ENCODE measurements at regions not wholly inside any gene's neighbourhood (a gene's known extent, or its start where the extent isn't known, plus 50 kb on each side); places are given as distances from the start of the nearest gene placed in this dataset.

DNA sequence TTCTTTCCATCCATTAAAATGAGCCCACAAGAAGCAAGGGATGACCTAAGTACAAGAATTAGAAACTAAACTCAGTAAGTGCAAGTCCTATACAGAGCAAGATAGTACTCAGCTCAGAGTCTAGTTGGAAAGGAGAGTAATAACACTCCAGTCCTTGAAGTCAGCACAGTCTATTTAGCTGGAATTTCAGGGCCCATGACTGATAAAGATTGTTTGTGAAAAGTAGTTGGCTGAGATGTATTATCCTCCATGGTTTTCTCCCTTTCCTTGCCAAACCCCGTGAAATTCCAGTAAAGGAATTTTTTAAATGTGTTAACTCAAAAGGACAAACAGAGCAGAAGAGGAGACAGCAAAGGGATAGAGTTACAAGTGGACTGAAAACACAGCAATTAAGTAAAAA, 127.2 kb upstream of the STT3B start:
- H3K4me2 ChIP-seq = no peak overlapping the region
- peak overlapping the region; percentile 70; the same call in 1 of the 2 replicates for H2AFZ ChIP-seq
- Mint-ChIP-seq H3K4me3 (no peak overlapping the region), H3K27me3 (ENCODE audit: insufficient read depth, low read depth, poor library complexity) (no peaks in the 10 kb centered on the region), H3K36me3 (ENCODE audit: low read depth) (no peaks in the 10 kb centered on the region), H3K9me3 (no peaks in the 10 kb centered on the region), H3K4me1 (peaks cover 7% of the 10 kb centered on the region; the same call in 2 of the 3 replicates), H3K27ac (no peak overlapping the region)
- H4K20me1 ChIP-seq (replicated peaks; ENCODE audit: insufficient read depth) = no peaks in the 10 kb centered on the region
- DNase-seq (ENCODE audit: low spot score) (no peak), ATAC-seq (no peak)
- H3K4me3 ChIP-seq = no peak overlapping the region
- H3K27ac ChIP-seq (ENCODE audit: low read depth) = no peak overlapping the region
- H3K9me2 ChIP-seq (ENCODE audit: insufficient read depth) = peaks cover 10% of the 10 kb centered on the region
- TF ChIP-seq, protein P1, sequence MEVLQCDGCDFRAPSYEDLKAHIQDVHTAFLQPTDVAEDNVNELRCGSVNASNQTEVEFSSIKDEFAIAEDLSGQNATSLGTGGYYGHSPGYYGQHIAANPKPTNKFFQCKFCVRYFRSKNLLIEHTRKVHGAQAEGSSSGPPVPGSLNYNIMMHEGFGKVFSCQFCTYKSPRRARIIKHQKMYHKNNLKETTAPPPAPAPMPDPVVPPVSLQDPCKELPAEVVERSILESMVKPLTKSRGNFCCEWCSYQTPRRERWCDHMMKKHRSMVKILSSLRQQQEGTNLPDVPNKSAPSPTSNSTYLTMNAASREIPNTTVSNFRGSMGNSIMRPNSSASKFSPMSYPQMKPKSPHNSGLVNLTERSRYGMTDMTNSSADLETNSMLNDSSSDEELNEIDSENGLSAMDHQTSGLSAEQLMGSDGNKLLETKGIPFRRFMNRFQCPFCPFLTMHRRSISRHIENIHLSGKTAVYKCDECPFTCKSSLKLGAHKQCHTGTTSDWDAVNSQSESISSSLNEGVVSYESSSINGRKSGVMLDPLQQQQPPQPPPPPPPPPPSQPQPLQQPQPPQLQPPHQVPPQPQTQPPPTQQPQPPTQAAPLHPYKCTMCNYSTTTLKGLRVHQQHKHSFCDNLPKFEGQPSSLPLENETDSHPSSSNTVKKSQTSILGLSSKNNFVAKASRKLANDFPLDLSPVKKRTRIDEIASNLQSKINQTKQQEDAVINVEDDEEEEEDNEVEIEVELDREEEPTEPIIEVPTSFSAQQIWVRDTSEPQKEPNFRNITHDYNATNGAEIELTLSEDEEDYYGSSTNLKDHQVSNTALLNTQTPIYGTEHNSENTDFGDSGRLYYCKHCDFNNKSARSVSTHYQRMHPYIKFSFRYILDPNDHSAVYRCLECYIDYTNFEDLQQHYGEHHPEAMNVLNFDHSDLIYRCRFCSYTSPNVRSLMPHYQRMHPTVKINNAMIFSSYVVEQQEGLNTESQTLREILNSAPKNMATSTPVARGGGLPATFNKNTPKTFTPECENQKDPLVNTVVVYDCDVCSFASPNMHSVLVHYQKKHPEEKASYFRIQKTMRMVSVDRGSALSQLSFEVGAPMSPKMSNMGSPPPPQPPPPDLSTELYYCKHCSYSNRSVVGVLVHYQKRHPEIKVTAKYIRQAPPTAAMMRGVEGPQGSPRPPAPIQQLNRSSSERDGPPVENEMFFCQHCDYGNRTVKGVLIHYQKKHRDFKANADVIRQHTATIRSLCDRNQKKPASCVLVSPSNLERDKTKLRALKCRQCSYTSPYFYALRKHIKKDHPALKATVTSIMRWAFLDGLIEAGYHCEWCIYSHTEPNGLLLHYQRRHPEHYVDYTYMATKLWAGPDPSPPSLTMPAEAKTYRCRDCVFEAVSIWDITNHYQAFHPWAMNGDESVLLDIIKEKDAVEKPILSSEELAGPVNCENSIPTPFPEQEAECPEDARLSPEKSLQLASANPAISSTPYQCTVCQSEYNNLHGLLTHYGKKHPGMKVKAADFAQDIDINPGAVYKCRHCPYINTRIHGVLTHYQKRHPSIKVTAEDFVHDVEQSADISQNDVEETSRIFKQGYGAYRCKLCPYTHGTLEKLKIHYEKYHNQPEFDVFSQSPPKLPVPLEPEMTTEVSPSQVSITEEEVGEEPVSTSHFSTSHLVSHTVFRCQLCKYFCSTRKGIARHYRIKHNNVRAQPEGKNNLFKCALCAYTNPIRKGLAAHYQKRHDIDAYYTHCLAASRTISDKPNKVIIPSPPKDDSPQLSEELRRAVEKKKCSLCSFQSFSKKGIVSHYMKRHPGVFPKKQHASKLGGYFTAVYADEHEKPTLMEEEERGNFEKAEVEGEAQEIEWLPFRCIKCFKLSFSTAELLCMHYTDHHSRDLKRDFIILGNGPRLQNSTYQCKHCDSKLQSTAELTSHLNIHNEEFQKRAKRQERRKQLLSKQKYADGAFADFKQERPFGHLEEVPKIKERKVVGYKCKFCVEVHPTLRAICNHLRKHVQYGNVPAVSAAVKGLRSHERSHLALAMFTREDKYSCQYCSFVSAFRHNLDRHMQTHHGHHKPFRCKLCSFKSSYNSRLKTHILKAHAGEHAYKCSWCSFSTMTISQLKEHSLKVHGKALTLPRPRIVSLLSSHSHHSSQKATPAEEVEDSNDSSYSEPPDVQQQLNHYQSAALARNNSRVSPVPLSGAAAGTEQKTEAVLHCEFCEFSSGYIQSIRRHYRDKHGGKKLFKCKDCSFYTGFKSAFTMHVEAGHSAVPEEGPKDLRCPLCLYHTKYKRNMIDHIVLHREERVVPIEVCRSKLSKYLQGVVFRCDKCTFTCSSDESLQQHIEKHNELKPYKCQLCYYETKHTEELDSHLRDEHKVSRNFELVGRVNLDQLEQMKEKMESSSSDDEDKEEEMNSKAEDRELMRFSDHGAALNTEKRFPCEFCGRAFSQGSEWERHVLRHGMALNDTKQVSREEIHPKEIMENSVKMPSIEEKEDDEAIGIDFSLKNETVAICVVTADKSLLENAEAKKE (CRISPR knock-in tag; IDR thresholded peaks at IDR 0.05) = no peak
- TF ChIP-seq ZNF331 (CRISPR knock-in tag; IDR thresholded peaks at IDR 0.05; ENCODE audit: low read depth) (no peak), STAT1 (IDR thresholded peaks at IDR 0.05; ENCODE audit: unreplicated experiment) (no peak)
- TF ChIP-seq, protein P2, sequence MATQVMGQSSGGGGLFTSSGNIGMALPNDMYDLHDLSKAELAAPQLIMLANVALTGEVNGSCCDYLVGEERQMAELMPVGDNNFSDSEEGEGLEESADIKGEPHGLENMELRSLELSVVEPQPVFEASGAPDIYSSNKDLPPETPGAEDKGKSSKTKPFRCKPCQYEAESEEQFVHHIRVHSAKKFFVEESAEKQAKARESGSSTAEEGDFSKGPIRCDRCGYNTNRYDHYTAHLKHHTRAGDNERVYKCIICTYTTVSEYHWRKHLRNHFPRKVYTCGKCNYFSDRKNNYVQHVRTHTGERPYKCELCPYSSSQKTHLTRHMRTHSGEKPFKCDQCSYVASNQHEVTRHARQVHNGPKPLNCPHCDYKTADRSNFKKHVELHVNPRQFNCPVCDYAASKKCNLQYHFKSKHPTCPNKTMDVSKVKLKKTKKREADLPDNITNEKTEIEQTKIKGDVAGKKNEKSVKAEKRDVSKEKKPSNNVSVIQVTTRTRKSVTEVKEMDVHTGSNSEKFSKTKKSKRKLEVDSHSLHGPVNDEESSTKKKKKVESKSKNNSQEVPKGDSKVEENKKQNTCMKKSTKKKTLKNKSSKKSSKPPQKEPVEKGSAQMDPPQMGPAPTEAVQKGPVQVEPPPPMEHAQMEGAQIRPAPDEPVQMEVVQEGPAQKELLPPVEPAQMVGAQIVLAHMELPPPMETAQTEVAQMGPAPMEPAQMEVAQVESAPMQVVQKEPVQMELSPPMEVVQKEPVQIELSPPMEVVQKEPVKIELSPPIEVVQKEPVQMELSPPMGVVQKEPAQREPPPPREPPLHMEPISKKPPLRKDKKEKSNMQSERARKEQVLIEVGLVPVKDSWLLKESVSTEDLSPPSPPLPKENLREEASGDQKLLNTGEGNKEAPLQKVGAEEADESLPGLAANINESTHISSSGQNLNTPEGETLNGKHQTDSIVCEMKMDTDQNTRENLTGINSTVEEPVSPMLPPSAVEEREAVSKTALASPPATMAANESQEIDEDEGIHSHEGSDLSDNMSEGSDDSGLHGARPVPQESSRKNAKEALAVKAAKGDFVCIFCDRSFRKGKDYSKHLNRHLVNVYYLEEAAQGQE (IDR thresholded peaks at IDR 0.05; ENCODE audit: unreplicated experiment) = no peak
- H3K36me3 ChIP-seq (ENCODE audit: insufficient read depth) = no peaks in the 10 kb centered on the region
- H3F3A ChIP-seq (replicated peaks; ENCODE audit: low read depth) = no peaks in the 10 kb centered on the region
- no peaks in the 10 kb centered on the region for H3K79me2 ChIP-seq (replicated peaks; ENCODE audit: insufficient read depth)
- H3K27me3 ChIP-seq (ENCODE audit: insufficient read depth) = no peaks in the 10 kb centered on the region
- H3K4me1 ChIP-seq (ENCODE audit: insufficient read depth) = 0 out of 2 replicates have a peak, but pooled peaks cover 6% of the 10 kb centered on the region
